Astrocyte (in vitro differentiated cells and primary cell): ENCODE measurements at regions not wholly inside any gene's neighbourhood (a gene's known extent, or its start where the extent isn't known, plus 50 kb on each side); places are given as distances from the start of the nearest gene placed in this dataset.

Experiments
- DNase-seq: peaks from one replicate; pipeline ENCODE4 v3.0.0-alpha.2; 2010; ENCODE audit warnings: low read depth
- FAIRE-seq: peaks from 2 replicates; lab custom pipeline; 2011; peaks lifted over from hg19 to GRCh38; lab: Jason Lieb, UNC
- H2AFZ ChIP-seq: 2 replicates; pipeline ENCODE4 v1.6.0; 2012; ENCODE audit warnings: low read depth, low read length, inconsistent platforms
- H3K27ac ChIP-seq: 2 replicates; pipeline ENCODE4 v1.5.1; 2011; ENCODE audit warnings: low read depth, low read length, inconsistent platforms
- H3K27me3 ChIP-seq: 2 replicates; pipeline ENCODE4 v1.6.0; 2011; ENCODE audit warnings: low read length, inconsistent platforms; ENCODE audit not compliant: insufficient read depth
- H3K36me3 ChIP-seq: 2 replicates; pipeline ENCODE4 v1.5.1; 2011; ENCODE audit warnings: low read length, inconsistent platforms; ENCODE audit not compliant: insufficient read depth
- H3K4me1 ChIP-seq: 2 replicates; pipeline ENCODE4 v1.5.1; 2011; ENCODE audit warnings: low read length, inconsistent platforms; ENCODE audit not compliant: insufficient read depth
- H3K4me2 ChIP-seq: 2 replicates; pipeline ENCODE4 v1.6.0; 2012; ENCODE audit warnings: low read length, inconsistent platforms
- H3K4me3 ChIP-seq: 2 replicates; pipeline ENCODE4 v1.5.1; 2011; ENCODE audit warnings: low read depth, mild to moderate bottlenecking, low read length, inconsistent platforms; ENCODE audit not compliant: insufficient read depth
- H3K79me2 ChIP-seq: 2 replicates; pipeline ENCODE4 v1.6.0; 2012; ENCODE audit warnings: mild to moderate bottlenecking, low read length, inconsistent platforms; ENCODE audit not compliant: insufficient read depth
- H3K9ac ChIP-seq: 2 replicates; pipeline ENCODE4 v1.6.0; 2012; ENCODE audit warnings: mild to moderate bottlenecking, low read length, inconsistent platforms
- H3K9me3 ChIP-seq: 2 replicates; pipeline ENCODE4 v1.5.1; 2012; ENCODE audit warnings: low read depth, mild to moderate bottlenecking, low read length, inconsistent platforms; ENCODE audit not compliant: insufficient read depth
- H4K20me1 ChIP-seq: 2 replicates; pipeline ENCODE4 v1.6.0; 2012; ENCODE audit warnings: low read length, inconsistent platforms; ENCODE audit not compliant: insufficient read depth
- H3K27ac Mint-ChIP-seq: one replicate; pipeline ENCODE4 v1.8.0; 2021; ENCODE audit warnings: mild to moderate bottlenecking, mixed read lengths; ENCODE audit not compliant: unreplicated experiment
- H3K27me3 Mint-ChIP-seq: one replicate; pipeline ENCODE4 v1.8.0; 2021; ENCODE audit warnings: low read depth, mixed read lengths; ENCODE audit not compliant: unreplicated experiment
- H3K36me3 Mint-ChIP-seq: one replicate; pipeline ENCODE4 v1.8.0; 2021; ENCODE audit warnings: low read depth, mixed read lengths; ENCODE audit not compliant: unreplicated experiment
- H3K4me1 Mint-ChIP-seq: one replicate; pipeline ENCODE4 v1.8.0; 2021; ENCODE audit warnings: low read depth, mixed read lengths; ENCODE audit not compliant: unreplicated experiment
- H3K4me3 Mint-ChIP-seq: one replicate; pipeline ENCODE4 v1.8.0; 2021; ENCODE audit warnings: mild to moderate bottlenecking, moderate library complexity, mixed read lengths; ENCODE audit not compliant: unreplicated experiment
- H3K9me3 Mint-ChIP-seq: one replicate; pipeline ENCODE4 v1.8.0; 2021; ENCODE audit warnings: mild to moderate bottlenecking, mixed read lengths; ENCODE audit not compliant: unreplicated experiment
- EZH2 ChIP-seq: IDR thresholded peaks from 2 replicates; pipeline ENCODE4 v1.6.1; 2012; ENCODE audit warnings: mild to moderate bottlenecking, low read length, inconsistent platforms; ENCODE audit not compliant: insufficient read depth
- TF ChIP-seq, protein P1 (sequence below): IDR thresholded peaks from 2 replicates; pipeline ENCODE4 v1.5.1; 2011; ENCODE audit warnings: low read depth, mild to moderate bottlenecking, inconsistent platforms, low read length, moderate library complexity; ENCODE audit not compliant: insufficient read depth

DNA sequence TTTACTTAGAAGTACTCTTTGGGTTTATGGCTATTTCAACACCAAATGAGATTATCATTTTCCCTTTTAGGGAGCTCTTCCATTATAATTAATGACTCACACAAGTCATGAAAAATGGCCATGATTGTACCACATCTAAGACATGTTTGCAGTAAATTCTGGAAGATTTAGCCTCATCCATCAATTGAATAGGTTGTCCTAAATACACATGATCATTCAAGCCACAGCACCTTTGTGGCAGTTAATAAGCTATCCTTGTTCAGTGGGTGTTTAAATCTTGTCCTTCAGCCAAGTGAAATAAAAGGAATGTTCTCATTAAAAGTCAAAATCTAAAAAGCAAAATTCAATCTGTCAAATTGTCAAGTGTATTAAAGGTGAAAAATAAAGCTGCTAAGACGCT, 237.5 kb downstream of the ZPLD1 start:
- Histone ChIP-seq H3K9ac (no peak overlapping the region), H4K20me1 (no peaks in the 10 kb centered on the region), H3K4me1 (peaks cover 4% of the 10 kb centered on the region), H3K79me2 (no peaks in the 10 kb centered on the region), H3K27ac (no peak overlapping the region), H3K36me3 (no peaks in the 10 kb centered on the region), H3K27me3 (no peaks in the 10 kb centered on the region), H3K4me2 (no peak overlapping the region), H3K9me3 (no peaks in the 10 kb centered on the region), H3K4me3 (no peak overlapping the region), H2AFZ (no peak overlapping the region)
- Mint-ChIP-seq H3K9me3 (no peaks in the 10 kb centered on the region), H3K36me3 (no peaks in the 10 kb centered on the region), H3K27ac (no peak overlapping the region), H3K4me1 (no peaks in the 10 kb centered on the region), H3K27me3 (no peaks in the 10 kb centered on the region), H3K4me3 (no peak overlapping the region)
- no peak for DNase-seq
- FAIRE-seq = no peak
- TF ChIP-seq, protein P1, sequence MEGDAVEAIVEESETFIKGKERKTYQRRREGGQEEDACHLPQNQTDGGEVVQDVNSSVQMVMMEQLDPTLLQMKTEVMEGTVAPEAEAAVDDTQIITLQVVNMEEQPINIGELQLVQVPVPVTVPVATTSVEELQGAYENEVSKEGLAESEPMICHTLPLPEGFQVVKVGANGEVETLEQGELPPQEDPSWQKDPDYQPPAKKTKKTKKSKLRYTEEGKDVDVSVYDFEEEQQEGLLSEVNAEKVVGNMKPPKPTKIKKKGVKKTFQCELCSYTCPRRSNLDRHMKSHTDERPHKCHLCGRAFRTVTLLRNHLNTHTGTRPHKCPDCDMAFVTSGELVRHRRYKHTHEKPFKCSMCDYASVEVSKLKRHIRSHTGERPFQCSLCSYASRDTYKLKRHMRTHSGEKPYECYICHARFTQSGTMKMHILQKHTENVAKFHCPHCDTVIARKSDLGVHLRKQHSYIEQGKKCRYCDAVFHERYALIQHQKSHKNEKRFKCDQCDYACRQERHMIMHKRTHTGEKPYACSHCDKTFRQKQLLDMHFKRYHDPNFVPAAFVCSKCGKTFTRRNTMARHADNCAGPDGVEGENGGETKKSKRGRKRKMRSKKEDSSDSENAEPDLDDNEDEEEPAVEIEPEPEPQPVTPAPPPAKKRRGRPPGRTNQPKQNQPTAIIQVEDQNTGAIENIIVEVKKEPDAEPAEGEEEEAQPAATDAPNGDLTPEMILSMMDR = no peak
- no peak for TF ChIP-seq EZH2

- FAIRE-seq (peak; percentile 55), DNase-seq (peak; percentile 17)
- Histone ChIP-seq H2AFZ (peak overlapping the region; percentile 72), H3K27me3 (no peaks in the 10 kb centered on the region), H3K4me2 (peak overlapping the region; percentile 84), H3K9me3 (no peaks in the 10 kb centered on the region), H3K36me3 (no peaks in the 10 kb centered on the region), H4K20me1 (no peaks in the 10 kb centered on the region), H3K79me2 (no peaks in the 10 kb centered on the region), H3K9ac (peak overlapping the region; percentile 39), H3K4me1 (peaks cover 4% of the 10 kb centered on the region), H3K27ac (no peak overlapping the region), H3K4me3 (peak overlapping the region; percentile 48)
- Mint-ChIP-seq H3K4me1 (no peaks in the 10 kb centered on the region), H3K9me3 (no peaks in the 10 kb centered on the region), H3K27me3 (no peaks in the 10 kb centered on the region), H3K4me3 (peak overlapping the region; percentile 47), H3K27ac (no peak overlapping the region), H3K36me3 (no peaks in the 10 kb centered on the region)
- TF ChIP-seq EZH2 = no peak
- TF ChIP-seq, protein P1 = peak; percentile 92
Measured at GRCh38 chr3:102673271-102674115, 238.7 kb downstream of the ZPLD1 start.

- H3K27ac Mint-ChIP-seq = no peak overlapping the region
- H3K27me3 Mint-ChIP-seq = no peaks in the 10 kb centered on the region
- no peaks in the 10 kb centered on the region for H3K36me3 Mint-ChIP-seq
- TF ChIP-seq EZH2 = no peak
- H3K9ac ChIP-seq = no peak overlapping the region
- no peaks in the 10 kb centered on the region for H3K9me3 ChIP-seq
- H3K9me3 Mint-ChIP-seq = no peaks in the 10 kb centered on the region
- no peak overlapping the region for H3K4me2 ChIP-seq
- no peak overlapping the region for H3K27ac ChIP-seq
- H3K4me1 ChIP-seq = peaks cover 4% of the 10 kb centered on the region
- H3K36me3 ChIP-seq = no peaks in the 10 kb centered on the region
- DNase-seq (no peak), FAIRE-seq (no peak)
- no peak overlapping the region for H2AFZ ChIP-seq
- no peaks in the 10 kb centered on the region for H3K27me3 ChIP-seq
- H3K4me3 ChIP-seq = no peak overlapping the region
- no peaks in the 10 kb centered on the region for H4K20me1 ChIP-seq
- no peaks in the 10 kb centered on the region for H3K4me1 Mint-ChIP-seq
- H3K4me3 Mint-ChIP-seq = no peak overlapping the region
- no peaks in the 10 kb centered on the region for H3K79me2 ChIP-seq
Measured at GRCh38 chr3:102674284-102674683, 239.5 kb downstream of the ZPLD1 start.
